NK-92 treated with Interleukin-12 subunit alpha and Interleukin-12 subunit beta, amount 100 ng/mL, for 24 hours (cell line): ENCODE measurements at regions not wholly inside any gene's neighbourhood (a gene's known extent, or its start where the extent isn't known, plus 50 kb on each side); places are given as distances from the start of the nearest gene placed in this dataset.

Source experiments
- DNase-seq: peaks from one replicate; lab custom pipeline; 2025; lab: John Stamatoyannopoulos, UW

DNA sequence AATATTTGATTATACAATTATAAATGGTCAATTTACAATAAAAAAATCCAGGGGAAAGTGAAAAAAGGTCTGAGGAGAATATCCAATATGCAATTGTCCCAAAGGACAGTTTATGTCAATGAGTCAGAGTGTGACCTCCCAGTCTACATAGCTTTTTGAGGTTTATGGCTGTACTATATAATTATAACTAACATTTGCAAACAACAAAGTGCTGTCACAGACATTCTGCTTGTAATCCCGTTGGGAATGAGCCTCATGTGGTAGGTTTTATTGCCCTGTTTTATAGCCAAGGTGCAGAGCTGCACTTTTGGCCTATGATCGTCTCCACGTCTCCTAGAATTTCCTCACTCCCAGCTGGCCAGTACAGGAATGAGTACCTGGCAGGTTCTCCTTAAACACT, 103.8 kb downstream of the ADSS2 start:
- no peak for DNase-seq

DNA sequence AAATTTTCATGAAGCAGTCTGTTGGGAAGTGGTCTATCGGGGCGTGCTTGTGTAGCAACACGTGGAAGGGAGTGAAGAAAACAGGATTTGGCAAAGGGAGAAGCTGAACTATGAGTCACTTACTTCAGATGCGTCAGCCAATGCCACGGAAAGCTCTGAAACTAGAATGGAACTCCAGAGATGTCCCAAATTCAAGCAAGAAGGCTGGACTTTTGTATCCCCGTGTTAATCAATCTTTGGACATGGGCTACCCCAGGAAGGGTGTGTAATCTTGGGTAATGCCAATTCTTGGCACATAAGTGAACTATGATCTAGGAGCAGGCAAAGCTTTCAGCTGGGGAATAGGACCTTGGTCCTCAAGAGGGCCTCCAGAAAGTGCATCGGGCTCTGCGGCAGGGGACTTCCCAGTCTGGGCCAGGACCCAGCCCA, 102.6 kb downstream of the ADSS2 start:
- DNase-seq: no peak

DNA sequence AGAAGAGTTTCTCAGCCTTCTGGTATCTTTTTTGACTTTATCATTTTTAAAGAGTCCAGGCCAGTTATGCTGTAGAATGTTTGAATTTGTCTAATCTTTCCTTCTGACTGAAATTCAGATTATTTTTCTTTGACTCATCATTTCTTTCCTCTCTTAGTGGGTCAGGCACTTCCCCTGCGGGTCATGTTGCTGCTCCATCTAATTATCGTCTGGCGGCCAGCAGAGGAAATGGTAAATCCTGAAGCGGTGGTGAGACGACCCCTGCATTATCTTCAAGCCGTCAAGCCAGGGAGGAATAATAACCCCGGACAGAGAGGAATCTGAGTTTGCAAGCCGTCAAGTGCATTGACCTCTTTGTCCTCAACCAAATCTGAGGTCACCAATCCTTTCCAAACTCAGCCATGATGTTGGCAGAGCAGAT, 102.1 kb downstream of the ADSS2 start:
- DNase-seq: no peak

DNA sequence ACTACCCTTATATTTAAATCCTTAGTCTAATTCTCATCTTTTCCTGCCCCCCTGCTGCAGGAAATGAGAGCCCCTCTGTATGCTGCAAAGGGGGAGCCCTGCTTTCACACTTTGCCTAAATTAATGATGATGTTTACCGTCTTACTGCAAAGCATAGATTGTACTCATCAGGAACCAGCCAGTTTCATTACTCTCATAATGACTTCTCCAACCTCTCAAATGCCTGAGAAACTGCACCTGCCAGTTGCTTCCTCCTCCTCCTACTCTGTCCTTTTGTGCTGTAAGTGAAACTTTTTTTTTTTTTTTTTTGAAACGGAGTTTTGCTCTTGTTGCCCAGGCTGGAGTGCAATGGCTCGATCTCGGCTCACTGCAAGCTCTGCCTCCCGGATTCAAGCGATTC, 101.7 kb downstream of the ADSS2 start:
- no peak for DNase-seq

DNA sequence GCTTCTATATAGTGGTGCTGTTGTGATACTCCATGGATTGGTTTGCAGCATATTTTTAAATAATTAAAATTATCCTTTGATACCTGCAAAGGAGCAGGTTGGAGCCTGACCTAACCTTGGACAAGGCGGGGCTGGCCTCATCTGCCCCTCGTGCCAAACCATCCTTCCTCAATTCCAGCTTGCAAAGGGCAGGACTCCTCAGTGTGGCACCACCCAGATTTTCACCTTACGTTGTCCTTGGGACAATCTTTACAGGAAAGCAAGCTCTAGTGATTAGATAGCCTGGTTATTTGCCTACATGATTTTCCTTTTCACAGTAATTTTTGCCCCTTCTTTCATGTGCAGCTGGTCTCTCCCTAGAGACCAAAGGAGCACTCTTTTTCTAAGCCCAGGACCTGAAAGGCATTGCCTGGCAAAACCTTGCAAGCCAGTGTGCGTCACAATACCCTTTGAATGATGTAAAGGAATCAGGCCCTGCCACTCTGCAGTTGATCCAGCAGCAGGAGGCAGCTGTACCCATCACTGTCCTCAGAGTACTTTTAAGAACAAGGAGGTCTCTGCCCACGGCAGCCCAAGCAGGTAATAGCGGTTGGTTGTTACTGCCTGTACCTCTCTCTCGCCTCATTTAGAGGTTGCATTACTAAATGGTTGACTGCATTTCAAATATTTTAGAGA, 99.4 kb downstream of the ADSS2 start:
- no peak for DNase-seq

DNA sequence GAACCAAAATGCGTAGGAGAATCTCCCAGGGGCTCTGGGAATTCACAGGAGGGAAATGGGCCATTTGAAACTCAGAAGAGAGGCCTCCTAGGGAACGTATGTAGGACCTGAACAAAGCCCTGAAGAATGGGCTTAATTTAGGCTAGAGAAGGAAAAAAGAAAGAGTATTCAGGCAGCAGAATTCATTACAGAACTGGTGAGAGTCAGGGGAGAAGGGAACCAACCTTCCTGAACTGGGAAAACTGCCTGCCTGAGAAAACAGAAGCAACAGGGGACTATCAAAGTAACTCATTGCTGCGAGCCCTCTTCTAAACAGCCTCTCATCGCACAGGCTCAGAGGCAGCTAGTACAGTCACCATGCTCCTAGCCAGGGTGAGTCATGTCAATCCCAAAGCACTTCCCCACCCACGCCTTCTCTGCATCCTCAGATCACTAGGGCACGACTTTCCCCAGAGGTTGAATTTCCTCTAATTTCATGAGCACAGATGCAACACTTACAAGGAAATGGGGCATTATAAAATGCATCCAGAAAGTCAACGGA, 98.1 kb downstream of the ADSS2 start:
- DNase-seq: peak; percentile 21

DNA sequence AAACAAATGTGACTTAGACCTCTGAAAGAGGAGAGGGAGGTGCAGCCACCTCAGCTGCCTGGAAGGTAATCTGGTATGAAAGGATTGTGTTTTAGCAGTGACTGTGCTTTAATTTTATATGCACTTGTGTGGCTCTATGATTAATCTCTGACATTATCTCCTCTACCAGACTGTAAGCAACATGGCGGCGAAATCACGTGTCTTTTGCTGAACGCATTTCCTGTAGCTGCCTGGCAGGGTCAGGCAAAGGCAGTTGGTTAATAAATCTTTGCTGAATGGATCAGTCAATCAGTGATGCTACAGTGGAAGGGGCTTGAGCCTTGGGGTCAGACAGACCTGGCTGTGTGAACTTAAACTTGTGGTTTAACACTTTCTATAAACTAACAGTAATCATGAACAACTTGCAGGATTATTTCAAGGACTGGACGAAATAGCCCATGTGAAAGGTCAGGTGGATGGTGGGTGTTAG, 96.9 kb downstream of the ADSS2 start:
- no peak for DNase-seq

DNA sequence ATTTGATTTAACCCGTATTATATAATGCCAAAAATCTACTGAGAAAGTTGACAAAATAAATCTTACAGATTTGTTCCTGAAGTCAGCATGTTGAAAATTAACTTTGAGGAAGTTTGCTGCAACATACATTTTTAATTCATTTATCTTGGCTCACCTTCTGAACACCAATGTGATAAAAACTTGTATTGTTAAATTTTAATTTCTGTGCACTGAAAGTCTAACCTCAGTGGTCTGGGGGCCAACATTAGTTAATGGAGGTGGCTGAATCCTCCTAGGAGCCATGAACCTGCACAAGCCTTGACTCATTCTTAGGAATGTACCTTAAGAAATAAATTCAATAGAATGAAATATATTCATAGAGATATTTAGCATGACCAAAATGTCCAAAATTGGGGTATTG, 95.3 kb downstream of the ADSS2 start:
- no peak for DNase-seq
